Transverse colon (tissue), 4 donors: ENCODE measurements at regions not wholly inside any gene's neighbourhood (a gene's known extent, or its start where the extent isn't known, plus 50 kb on each side); places are given as distances from the start of the nearest gene placed in this dataset.

ENCODE experiments used
- DNase-seq: peaks from one replicate; pipeline ENCODE4 v3.0.0-alpha.2; 2019
- H3K27ac ChIP-seq, 4 donors: fragments of 200-600 bp; sonication (generic); 2 replicates each; pipeline ENCODE4 v1.5.1; 2016 to 2018; ENCODE audit warnings: inconsistent platforms in 4 of 4
- H3K27me3 ChIP-seq: fragments of 200-600 bp; sonication (generic); 2 replicates; pipeline ENCODE4 v1.5.1; 2017; ENCODE audit warnings: inconsistent platforms
- H3K36me3 ChIP-seq, 4 donors: fragments of 200-600 bp; sonication (generic); 2 replicates each; pipeline ENCODE4 v1.5.1; 2017 to 2019; ENCODE audit warnings: inconsistent platforms in 4 of 4
- H3K4me1 ChIP-seq, 4 donors: fragments of 200-600 bp; sonication (generic); 2 replicates each; pipeline ENCODE4 v1.5.1; 2017 to 2020; ENCODE audit warnings: inconsistent platforms in 4 of 4
- H3K4me3 ChIP-seq, 4 donors: fragments of 200-600 bp; sonication (generic); 1 replicate in 1 of 4; 2 replicates in 3 of 4; pipeline versions ENCODE4 v1.5.1 to v1.6.1; 2017 to 2019; ENCODE audit warnings: inconsistent platforms in 4 of 4
- H3K9me3 ChIP-seq, 2 donors: fragments of 200-600 bp; sonication (generic); 2 replicates each; pipeline ENCODE4 v1.5.1; 2017 to 2019; ENCODE audit warnings: inconsistent platforms in 2 of 2
- CTCF ChIP-seq, 5 experiments: fragments of 200-600 bp in 3 of 5; fragments of 450-650 bp in 2 of 5; sonication (generic) in 3 of 5; IDR thresholded peaks; 1 replicate in 2 of 5; 2 replicates in 3 of 5; pipeline ENCODE4 v1.5.1; 2016 to 2017; ENCODE audit warnings: antibody characterized with exemption in 5 of 5, inconsistent platforms in 3 of 5, mild to moderate bottlenecking in 2 of 5, moderate library complexity in 1 of 5
- EP300 ChIP-seq: sonication (generic); formaldehyde crosslinking; IDR thresholded peaks from one replicate; pipeline ENCODE4 v1.6.1; 2017; ENCODE audit warnings: antibody characterized with exemption, low read depth
- POLR2A ChIP-seq: fragments of 450-650 bp; IDR thresholded peaks from one replicate; pipeline ENCODE4 v1.6.1; 2016; ENCODE audit warnings: antibody characterized with exemption, mild to moderate bottlenecking, moderate library complexity
- POLR2AphosphoS5 ChIP-seq, 3 donors: sonication (generic); formaldehyde crosslinking; IDR thresholded peaks; one replicate each; pipeline ENCODE4 v1.6.1; 2016; ENCODE audit warnings: antibody characterized with exemption in 3 of 3
- WGBS, 2 donors: methylation state at CpG; one replicate each; pipeline ENCODE4 v1.1.5; 2018; ENCODE audit warnings: low coverage in 1 of 2; 5-methylcytosine and 5-hydroxymethylcytosine counted together
- in situ Hi-C, 4 donors: fragments of 200-750 bp; cut with MboI; loops; one replicate each; pipeline versions ENCODE4 v1.15.0 to v1.15.1; 2017; ENCODE audit warnings: low sequenced_read_pairs in 3 of 4, low pct_ligation_motif_present in 1 of 4, low pct_unique_long_range_greater_than_20kb in 1 of 4
- intact Hi-C: fragments of 100-400 bp; cut with DNase I; formaldehyde crosslinking; loops from one replicate; pipeline ENCODE4 v1.15.1; 2023; ENCODE audit warnings: low total_unique reads

GRCh38 chr5:174972291-174972690 lies 247.9 kb downstream of the MSX2 start:
- WGBS, 2 donors: 38 to 50% methylated on average over 2 of the region's 2 CpGs
- Histone ChIP-seq H3K36me3 (no peaks in the 10 kb centered on the region), H3K4me1 (no peaks in the 10 kb centered on the region), H3K4me3 (no peak overlapping the region), H3K27me3 (no peaks in the 10 kb centered on the region), H3K27ac (no peak overlapping the region), H3K9me3 (peaks cover 0 to under 1% of the 10 kb centered on the region in 2 donors)
- in situ Hi-C loops (no loop called here), intact Hi-C loops (no loop called here)
- DNase-seq: no peak
- no peak for TF ChIP-seq POLR2AphosphoS5 (IDR thresholded peaks at IDR 0.05)
- no peak for TF ChIP-seq EP300
- TF ChIP-seq POLR2A: no peak
- no peak for TF ChIP-seq CTCF (IDR thresholded peaks at IDR 0.05)

GRCh38 chr5:174971210-174971609 lies 246.8 kb downstream of the MSX2 start:
- peaks cover 5 to 12% of the 10 kb centered on the region in 2 donors for H3K9me3 ChIP-seq
- no peaks in the 10 kb centered on the region for H3K4me1 ChIP-seq
- in situ Hi-C loops: no loop called here
- no peak overlapping the region for H3K4me3 ChIP-seq
- DNase-seq: no peak
- H3K27ac ChIP-seq: no peak overlapping the region
- intact Hi-C loops: no loop called here
- no peaks in the 10 kb centered on the region for H3K36me3 ChIP-seq
- H3K27me3 ChIP-seq: no peaks in the 10 kb centered on the region
- TF ChIP-seq POLR2AphosphoS5 (IDR thresholded peaks at IDR 0.05): no peak
- no peak for TF ChIP-seq POLR2A
- no peak for TF ChIP-seq CTCF (IDR thresholded peaks at IDR 0.05)
- no peak for TF ChIP-seq EP300

GRCh38 chr5:174970502-174970901 lies 246.1 kb downstream of the MSX2 start:
- no peaks in the 10 kb centered on the region for H3K27me3 ChIP-seq
- peaks cover 5 to 14% of the 10 kb centered on the region in 2 donors for H3K9me3 ChIP-seq
- H3K4me3 ChIP-seq: no peak overlapping the region
- in situ Hi-C loops: no loop called here
- TF ChIP-seq POLR2AphosphoS5 (IDR thresholded peaks at IDR 0.05) (no peak), EP300 (no peak), POLR2A (no peak), CTCF (IDR thresholded peaks at IDR 0.05) (no peak)
- no peak overlapping the region for H3K27ac ChIP-seq
- H3K4me1 ChIP-seq: no peaks in the 10 kb centered on the region
- 74 to 88% methylated on average over 3 to 4 of the region's 4 CpGs for WGBS, 2 donors
- intact Hi-C loops: no loop called here
- H3K36me3 ChIP-seq: no peaks in the 10 kb centered on the region
- DNase-seq: no peak

- H3K4me1 ChIP-seq: no peaks in the 10 kb centered on the region
- no peaks in the 10 kb centered on the region for H3K9me3 ChIP-seq
- no peaks in the 10 kb centered on the region for H3K27me3 ChIP-seq
- WGBS, 2 donors: 42 to 56% methylated on average over 2 to 6 of the region's 6 CpGs
- intact Hi-C loops (no loop called here), in situ Hi-C loops (loop anchor here in 2 of 4 donors (5.0 to 10.0 kb wide), 2 partner anchors 491 to 493 kb away; partner anchors contain the start of gene DRD1 (in 1 of the 2))
- no peak for DNase-seq
- no peak overlapping the region for H3K4me3 ChIP-seq
- H3K36me3 ChIP-seq: no peaks in the 10 kb centered on the region
- TF ChIP-seq POLR2A (no peak), EP300 (no peak), POLR2AphosphoS5 (IDR thresholded peaks at IDR 0.05) (no peak), CTCF (IDR thresholded peaks at IDR 0.05) (no peak)
- H3K27ac ChIP-seq: no peak overlapping the region
These were observed 229.5 kb downstream of the MSX2 start for GRCh38 chr5:174953871-174954270.
